GM19452 (cell line): ENCODE measurements at regions not wholly inside any gene's neighbourhood (a gene's known extent, or its start where the extent isn't known, plus 50 kb on each side); places are given as distances from the start of the nearest gene placed in this dataset.
"Not testable (repeated sequence)": the region's sequence is repeated elsewhere in the genome, so short reads cannot be mapped to it uniquely, and the experiment has no call there.

Experiments
- ATAC-seq: cut with Tn5 transposase; IDR thresholded peaks from one replicate; pipeline ENCODE4 v1.9.1; 2021; ENCODE audit not compliant: unreplicated experiment

DNA sequence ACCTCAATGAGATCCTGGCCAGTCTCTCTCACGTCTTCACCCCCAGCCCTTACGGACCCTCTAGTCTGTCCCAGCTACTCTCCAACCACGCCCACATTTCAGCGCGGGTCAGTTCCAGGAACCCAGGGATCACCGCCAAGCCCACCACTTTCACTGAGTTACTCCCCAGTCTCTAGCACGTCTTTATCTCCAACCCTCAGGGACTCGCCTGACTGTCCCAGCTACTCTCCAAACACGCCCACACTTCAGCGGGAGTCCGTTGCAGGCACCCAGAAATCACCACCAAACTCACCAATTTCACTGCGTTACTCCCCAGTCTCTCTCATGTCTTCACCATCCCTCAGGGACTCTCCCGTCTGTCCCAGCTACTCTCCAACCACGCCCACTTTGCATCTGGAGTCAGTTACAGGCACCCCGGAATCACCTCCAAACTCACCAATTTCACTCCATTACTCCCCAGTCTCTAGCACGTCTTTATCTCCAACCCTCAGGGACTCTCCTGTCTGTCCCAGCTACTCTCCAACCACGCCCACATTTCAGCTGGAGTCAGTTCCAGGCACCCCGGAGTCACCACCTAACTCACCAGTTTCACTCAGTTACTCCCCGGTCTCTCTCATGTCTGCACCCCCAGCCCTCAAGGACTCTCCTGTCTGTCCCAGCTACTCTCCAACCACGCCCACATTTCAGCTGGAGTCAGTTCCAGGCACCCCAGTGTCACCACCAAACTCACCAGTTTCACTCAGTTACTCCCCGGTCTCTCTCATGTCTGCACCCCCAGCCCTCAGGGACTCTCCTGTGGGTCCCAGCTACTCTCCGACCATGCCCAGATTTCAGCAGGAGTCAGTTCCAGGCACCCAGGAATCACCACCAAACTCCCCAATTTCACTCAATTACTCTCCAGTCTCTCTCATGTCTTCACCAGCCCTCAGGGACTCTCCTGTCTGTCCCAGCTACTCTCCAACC, 336.8 kb downstream of the CWH43 start:
- not testable (repeated sequence) for ATAC-seq

DNA sequence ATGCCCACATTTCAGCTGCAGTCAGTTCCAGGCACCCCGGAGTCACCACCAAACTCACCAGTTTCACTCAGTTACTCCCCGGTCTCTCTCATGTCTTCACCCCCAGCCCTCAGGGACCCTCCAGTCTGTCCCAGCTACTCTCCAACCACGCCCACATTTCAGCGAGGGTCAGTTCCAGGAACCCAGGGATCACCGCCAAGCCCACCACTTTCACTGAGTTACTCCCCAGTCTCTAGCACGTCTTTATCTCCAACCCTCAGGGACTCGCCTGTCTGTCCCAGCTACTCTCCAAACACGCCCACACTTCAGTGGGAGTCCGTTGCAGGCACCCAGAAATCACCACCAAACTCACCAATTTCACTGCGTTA, 337.5 kb downstream of the CWH43 start:
- ATAC-seq, result not testable (repeated sequence)
